Esophagus mucosa (tissue), 1 donor: ENCODE measurements at regions not wholly inside any gene's neighbourhood (a gene's known extent, or its start where the extent isn't known, plus 50 kb on each side); places are given as distances from the start of the nearest gene placed in this dataset.
"Not testable (repeated sequence)": the region's sequence is repeated elsewhere in the genome, so short reads cannot be mapped to it uniquely, and the experiment has no call there.

ENCODE experiments used
- ATAC-seq: fragments of 200-7000 bp; cut with Tn5 transposase; one replicate; pipeline ENCODE4 v1.9.1; 2020
- donor health status: DM: yes; HTN: yes; CAD: no.

DNA sequence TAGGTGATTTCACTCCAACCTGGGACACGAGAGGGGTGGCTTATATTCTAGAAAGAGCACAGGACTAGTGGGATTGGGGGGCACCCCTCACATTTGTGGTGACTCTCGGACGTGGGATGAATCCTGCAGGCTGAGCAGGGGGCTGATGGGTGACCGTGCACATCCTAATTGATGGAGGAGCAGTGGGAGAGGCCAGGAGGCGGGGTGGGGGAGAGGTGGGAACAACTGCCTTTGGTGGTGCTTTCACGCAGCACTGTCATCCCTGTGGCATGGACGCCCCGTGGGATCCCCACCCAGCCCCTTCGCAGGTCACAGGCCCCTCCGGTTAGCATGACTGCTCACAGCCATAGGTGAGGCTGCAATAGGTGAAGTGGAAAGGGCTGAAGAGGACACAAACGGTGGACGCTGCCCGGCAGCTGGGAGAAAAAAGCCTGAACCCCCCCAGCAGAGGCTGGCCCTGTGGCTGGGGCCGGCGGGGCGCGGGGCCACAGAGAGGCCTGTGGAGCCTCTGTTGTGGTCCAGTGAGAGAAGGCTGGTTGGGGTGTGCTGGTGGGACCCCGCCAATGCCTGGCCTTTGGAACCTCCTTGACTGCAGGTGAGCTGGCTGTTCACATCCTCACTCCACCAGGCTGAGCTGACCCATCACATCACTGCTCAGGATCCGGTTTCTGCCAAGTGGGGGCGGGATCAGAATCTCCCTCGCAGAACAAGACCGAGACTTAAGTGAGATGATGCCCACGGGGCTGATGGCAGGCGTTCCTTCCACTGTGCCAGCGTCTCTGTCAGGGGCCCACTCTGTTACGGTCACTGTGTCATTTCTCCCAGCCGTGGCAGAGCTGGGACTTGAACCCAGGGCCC is 325.4 kb downstream of the TEX29 start:
- no peak for ATAC-seq

DNA sequence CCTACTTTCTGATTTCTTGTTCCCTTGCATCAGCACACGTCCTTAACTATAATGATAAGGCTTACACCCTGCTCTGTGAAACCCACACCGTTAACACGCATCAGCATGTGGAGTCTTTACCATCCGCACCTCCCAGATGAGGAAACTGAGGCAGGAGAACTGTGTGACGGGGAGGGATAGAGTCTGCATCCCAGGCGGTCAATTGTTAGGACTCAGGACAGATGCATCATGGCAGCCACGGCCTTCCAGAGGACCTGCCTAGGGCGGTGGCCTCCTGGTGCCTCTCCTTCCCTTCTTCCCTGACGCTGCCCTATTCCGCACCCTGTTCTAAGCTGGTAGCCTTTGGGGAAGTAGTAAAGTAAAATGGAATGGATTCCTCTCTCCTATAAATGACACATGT is 326.0 kb downstream of the TEX29 start:
- no peak for ATAC-seq

DNA sequence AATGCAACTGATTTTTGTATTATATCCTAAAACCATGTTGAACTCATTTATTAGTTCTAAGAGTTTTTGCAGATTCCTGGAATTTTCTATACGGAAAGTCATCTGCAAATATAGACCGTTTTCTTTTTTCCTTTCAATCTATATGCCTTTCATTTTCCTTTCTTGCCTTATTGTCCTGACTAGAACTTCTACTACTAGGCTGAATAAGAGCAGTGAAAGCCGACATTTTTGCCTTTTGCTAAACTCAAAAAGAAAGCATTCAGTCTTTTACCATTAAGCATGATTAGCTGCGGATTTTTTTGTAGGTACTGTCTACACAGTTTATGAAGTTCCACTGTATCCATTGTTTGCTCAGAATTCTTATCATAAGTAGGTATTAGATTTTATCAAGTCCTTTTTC is 328.4 kb downstream of the TEX29 start:
- ATAC-seq: no peak

DNA sequence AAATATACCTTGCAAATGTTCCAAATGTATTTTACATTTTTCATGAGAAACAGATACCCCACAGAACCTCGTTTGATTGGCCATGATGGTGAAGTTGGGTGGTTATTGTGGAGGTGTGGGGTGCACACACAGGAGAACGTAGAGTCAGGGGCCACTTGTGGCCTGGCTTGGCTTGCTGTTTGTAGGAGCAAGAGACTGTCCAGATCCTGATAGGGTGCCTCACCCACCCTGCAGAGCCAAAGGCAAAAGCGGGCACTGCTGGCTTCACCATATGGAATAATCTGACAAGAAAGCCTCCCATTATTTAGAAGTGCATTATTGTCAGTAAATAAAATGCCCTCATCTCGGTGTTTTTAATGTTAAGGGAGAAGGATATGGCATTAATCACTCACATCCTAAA is 330.2 kb downstream of the TEX29 start:
- ATAC-seq: no peak

DNA sequence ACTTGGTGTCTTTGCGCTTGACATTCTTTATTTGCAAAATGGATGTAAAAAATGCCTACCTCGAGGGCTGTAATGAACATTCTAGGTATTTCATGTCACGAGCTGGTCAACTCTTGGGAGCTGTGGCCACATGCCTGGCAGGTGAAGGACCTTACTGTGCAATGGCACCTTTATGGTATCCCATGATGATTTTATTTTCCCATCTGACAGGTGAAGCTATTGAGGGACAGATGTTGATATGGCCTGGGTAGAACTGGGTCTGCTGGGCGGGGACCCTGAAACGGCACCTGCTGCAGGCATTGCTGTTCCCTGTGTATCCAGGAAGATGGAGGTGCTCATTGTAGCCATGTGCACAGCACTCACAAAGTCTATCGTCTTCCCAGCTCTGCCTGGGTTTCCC is 332.2 kb downstream of the TEX29 start:
- no peak for ATAC-seq

DNA sequence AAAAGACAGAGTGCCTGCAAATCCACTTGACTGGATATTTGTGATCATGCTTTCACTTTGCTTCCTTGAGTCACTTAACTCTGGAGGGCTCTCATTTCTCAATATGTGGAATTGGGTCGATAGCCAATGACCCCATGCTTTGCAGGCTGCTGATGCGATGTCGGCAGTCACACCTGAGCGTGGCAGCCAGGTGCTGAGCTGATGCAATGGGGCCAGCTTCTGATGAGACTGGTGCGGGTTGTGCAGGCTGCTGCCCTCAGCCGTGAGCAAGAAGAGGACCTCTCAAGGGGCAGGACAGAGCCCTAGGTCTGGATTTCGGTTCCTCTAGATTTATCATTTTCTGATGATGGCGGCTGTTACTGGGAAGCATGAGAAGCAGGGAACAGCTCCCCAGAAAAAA is 334.1 kb downstream of the TEX29 start:
- ATAC-seq: no peak

DNA sequence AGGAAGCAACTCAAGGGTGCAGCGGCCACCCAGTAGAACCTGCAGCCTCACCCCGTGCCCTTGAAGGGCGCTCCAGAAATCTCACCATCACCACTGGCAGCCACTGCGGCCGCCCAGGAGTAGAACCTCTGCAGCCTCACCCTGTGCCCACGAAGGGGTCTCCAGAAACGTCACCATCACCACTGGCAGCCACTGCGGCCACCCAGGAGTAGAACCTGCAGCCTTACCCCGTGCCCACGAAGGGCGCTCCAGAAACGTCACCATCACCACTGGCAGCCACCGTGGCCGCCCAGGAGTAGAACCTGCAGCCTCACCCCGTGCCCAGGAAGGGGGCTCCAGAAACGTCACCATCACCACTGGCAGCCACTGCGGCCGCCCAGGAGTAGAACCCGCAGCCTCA is 336.0 kb downstream of the TEX29 start:
- no peak for ATAC-seq

DNA sequence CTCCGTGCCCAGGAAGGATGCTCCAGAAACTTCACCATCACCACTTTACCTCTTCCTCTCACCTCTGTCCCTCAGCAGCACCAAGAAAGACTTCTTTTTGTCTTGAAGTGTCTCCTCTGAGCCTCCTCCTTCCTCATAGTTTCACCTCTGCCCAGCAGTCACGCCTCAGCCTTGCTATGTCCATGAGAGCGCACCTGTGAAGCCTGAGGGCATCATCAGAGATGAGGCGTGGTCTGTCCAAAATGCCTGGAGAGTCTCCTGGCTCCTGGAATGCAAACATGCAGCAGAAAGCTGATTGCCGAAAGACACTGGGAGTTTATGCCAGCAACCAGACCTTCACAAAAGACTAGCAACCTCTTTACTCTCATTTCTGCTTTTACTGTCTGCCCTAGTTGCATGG is 336.6 kb downstream of the TEX29 start:
- ATAC-seq: no peak

DNA sequence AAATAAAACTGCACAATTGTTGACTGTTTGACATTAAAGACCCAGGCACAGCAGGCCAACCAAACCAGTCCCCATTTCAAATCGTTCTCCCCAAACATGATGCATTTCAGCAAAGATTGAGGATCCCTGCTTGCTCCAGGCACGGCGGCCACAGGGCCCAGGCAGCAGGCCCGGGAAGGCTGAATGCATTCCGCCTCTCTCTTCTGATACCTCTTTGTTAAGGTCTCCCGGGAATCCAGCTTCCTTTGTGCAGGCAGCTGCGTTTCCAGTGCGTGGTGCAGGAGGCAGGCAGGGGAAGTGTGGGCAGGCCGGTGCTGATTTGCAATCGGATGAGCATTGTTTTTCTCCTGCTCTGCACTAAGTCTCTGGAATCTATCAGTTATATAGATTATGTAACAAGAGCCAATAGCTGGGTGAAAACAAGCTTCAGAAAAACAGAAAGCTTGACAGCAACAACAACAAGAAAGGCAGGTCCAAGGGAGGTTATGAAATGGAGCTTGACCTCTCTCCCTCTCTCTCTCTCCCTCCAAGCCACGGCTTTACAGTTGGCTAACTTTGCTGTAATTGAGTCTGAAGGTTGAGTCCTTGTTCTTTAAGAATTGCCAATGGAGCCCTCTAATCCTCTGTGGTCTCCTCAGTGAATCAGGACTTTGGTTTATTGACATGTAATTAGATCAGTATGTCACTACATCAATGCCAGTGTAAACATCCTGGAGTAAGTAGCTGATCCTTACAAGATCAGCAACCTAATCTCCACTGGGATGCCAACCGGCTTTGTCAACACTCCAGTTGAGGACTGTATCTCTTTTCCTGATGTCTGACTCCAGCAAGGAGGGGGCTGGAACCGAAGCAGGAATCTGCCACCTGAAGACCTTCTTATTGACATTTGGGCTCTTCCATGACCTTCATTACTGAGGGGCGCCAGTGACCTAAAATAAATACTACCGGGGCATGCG is 338.0 kb downstream of the TEX29 start:
- no peak for ATAC-seq

DNA sequence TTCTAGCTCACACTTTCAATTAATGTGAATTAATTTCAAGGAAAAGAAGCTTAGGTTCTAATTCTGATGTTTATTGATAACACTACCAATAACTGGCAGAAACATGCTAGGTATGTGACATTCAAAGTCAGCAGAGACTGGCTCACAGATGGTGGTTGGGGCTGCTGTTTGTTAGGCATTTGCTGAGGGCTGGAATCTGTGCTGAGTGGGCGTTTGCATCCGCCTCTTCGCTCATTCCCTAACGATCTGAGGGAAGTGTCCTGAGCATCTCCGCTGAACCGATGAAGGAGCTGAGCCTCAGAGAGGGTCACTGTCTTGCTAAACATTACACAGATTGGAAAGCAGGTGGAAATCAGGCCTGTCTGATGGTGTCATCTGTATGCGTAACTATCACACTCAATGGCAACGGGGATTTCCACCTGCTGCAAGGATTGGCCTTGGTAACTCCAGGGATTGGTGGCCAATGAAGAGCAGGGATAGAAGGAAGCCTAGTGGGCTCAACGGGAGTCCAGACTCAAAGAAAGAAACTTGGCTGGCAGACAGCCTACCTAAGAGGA is 338.9 kb downstream of the TEX29 start:
- no peak for ATAC-seq

DNA sequence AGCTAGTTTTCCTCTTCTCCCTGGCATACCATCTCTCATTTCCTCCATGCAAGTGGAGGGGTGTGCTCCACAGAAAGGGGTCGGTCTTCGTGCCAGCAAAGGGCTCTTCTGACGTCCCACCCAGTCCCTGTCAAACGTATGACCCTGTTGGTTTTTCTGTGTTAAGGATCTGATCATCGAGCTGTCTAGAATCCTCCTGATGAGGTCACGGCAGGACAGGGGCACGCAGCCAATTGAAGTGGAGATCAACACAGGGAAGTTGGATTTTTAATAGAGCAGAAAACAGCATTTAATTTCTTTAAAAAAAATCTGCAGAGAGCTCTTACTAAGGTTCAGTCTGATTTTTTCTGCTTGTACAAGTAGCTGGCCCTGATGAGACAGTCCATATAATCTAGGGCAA is 339.4 kb downstream of the TEX29 start:
- no peak for ATAC-seq

DNA sequence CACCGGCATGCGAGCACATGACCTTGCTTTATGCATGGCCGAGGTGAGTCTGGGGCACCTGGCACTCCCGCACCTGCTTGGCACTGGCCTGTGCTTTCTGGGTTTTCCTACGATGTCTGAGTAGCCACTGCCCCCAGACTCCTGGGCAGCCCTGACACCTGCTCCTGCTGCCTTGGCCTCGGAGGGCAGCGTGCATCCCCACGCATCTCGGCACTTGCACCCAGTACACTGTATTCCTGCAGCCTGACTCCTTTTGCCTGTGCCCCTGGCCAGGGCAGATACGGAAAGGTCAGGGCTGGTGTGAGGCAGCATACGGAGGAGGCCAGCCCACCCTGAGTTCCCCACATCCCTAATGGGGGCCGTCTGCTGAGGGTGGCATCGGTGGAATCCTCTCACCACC is 340.6 kb downstream of the TEX29 start:
- ATAC-seq: no peak

DNA sequence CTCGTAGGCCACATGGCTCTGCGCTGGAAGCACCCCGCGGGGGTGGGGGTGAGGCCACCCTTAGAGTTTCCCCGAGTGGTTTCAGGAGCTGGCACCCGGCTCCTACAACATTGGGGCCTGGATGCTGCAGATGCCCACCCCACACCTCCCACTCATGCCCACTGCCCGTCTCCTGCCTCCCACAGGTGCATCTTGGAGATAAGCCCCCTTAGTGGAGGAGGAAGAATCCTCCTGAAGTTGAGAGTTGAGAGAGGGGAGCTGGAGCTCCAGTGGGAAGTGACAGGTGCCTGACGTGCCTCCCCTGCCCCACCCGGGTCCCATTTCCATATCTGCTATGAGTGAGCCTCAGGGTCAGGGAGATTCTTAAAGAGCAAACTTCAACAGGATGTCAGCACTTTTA is 341.3 kb downstream of the TEX29 start:
- no peak for ATAC-seq

DNA sequence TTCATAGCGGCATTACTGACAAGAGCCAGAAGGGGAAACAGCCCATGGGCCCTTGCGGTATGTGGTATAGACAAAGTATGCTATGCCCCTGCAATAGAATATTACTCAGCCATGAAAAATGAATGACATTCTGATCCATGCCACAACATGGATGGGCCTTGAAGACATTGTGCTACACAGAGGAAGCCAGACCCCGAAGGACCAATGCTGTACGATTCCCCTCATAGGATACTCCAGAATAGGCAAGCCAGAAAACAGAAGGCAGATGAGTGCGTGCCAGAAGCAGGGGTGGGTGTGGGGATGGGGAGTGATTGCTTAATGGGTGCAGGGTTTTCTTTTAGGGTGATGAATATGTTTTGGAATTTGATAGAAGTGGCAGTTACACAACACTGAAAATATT is 342.0 kb downstream of the TEX29 start:
- ATAC-seq: no peak

DNA sequence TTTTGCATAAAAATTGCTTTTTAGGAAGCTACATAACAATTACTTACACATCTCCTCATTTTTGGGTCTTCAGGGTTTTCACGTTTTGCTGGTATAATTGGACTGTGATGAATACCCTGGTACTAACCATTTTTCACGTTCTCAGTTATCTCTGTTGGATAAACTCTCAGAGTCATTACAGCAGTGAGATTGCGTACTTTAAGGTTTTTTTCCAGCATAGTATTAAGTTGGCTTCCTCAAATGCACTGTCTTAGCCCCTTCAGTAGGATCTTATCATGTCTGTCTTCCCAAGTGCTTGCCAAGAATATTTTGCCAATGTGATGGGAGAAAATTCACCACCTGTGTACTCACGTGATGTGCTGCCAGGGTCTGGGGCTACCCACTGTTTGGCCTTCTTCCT is 342.5 kb downstream of the TEX29 start:
- ATAC-seq: no peak

DNA sequence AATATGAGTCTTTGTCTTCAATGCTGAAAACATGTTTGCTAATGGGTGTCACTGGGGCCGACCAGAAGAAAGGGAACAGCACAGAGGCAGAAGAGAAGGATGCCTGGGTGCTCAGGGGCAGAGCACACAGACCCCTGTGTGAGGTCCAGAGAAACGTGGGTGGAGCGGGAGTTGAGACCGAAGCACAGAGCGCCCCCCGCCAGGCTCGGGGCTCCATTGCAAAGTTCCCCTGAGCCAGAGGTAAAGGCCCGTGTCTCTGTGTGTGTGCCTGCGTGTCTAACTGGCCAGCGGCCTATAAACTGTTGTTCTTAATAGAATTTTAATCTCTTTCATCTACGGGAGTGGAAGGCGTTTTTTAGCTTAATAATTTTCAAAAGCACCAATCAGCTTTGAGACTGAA is 343.1 kb downstream of the TEX29 start:
- no peak for ATAC-seq

DNA sequence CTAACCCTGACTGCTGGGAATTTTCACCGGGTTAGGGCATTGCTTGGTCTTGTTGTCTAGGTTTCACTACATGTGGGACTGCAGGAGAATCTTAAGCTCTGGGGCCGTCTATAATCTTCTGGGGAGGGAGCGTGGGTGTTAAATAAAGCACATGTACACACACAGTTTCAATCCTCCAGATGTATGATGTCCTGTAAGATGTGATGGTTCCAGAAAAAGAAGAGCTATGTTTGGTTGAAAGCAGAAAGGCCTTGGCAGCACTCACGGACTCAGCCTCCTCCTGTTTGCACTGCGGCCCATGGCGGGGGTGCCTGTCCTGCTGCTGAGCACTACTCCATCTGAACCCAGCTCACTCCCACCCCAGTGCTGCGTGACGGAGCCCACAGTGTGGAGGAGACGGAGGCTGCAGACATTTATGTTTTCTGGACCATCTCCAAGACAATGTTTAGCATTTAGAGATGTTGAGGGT is 343.5 kb downstream of the TEX29 start:
- no peak for ATAC-seq

DNA sequence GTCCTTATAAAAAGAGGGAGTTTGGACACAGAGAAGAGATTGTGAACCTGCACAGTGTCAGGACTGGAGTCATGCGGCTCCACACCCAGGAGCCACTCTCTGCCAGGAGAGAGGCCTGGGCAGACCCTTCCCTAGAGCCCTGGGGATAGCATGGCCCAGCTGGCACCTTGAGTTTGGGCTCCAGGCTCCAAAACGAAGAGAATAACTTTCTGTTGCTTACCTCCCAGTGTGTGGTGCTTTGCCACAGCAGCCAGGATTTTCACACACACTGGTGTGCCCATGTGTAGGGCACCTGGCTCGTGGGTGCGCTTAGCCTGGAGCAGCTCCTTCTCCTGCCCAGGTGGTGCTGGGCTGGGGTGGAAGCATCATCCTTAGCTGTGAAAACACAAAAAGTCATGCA is 344.3 kb downstream of the TEX29 start:
- no peak for ATAC-seq

DNA sequence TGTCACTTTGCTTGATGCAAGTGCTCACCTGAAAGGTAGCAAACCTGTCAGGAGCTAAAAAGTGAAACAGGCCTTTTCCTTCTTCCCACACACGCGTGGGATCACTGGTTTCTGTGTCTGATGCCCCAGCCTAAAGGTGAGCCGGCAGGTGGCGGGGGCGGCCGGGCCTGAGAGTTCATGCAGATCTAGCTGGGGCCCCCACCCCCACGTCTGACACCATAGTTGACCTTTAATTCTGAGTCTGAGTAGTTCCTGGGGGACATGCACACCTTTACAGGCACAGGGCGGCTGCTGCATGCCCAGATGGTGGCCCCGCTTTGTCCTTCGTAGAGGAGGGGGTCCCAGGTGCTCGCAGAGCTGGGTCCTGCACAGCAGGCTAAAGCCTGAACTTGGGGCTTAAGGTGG is 345.3 kb downstream of the TEX29 start:
- ATAC-seq: no peak

DNA sequence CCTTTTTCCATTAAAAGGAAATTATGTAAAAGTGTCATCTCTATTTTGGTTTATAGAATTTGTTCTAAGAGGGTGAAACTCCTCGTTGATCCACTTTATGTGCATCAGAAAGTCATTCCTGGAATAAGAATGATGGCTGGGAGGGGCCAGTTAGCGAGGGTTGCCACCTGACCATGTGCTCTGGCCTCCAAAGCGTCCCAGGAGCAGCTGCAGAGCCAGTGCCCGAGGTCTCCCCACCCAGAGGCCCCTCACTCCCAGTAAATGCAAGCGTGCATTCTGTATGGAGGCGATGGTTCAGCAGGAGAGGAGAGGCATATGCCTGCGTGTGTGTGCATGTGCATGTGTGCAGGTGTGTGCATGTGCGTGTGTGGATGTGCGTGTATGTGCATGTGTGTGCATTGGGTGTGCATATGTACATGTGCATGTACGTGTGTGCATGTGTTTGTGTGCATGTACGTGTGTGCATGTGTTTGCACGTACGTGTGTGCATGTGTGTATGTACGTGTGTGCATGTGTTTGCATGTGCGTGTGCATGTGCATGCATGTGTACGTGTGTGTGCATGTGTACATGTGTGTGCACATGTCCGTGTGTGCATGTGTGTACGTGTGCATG is 345.8 kb downstream of the TEX29 start:
- no peak for ATAC-seq

DNA sequence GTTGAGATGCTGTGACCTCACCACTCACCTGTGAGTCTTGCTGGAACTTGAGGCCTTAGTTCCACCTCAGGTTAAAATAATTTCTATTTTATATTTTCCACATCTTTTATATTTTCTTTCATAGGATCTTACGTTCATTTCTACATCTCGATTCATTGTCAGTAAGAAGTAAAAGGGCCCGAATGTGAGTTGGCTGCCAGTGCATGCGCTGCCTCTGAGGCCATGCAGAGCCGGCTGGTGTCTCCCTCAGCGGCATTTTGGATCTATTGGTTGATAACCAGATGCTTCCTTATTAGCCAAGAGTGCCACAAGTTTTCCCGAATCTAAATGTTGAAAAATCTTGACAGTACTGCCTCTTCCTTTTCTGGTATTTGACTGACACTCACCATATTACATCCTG is 347.3 kb downstream of the TEX29 start:
- ATAC-seq: no peak

DNA sequence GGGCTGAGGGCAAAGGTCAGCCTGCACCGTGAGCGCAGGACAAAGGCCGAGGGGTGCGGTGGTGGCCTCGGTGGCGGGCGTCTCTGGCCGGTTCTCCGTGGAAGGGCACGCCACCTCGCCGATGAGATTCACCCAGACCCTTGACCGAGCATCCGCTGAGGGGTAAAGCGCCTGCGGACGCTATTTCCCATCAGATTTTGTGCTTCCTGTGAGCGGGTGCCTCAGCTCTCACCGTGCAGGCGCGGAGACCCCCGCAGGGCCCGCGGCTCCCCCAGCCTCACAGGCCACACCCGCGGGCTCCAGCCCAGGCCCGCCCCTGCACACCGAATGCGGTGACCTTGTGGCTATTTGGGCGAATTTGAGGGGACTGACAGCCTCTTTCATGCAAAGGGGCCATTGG is 348.0 kb downstream of the TEX29 start:
- no peak for ATAC-seq

DNA sequence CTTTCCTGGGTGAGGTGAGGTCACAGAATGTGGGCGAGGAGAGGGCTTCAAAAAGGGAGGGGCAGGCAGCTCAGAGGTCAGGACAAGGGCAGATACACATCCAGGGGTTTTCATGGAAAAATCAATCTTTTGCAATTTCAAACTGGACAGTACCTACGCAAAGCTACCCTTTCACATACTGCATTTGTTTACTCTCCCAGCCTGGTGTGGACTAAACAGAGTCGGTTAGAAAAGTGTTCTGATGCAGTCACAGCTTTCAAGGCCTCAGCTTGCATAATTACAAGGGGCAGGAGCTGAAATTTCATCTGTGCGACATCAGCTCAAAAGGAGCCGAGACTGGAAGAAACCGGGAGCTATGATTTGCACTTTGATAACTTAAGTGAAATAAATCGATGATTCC is 351.8 kb downstream of the TEX29 start:
- not testable (repeated sequence) for ATAC-seq
